ENCODE measurements at regions not wholly inside any gene's neighbourhood (a gene's known extent, or its start where the extent isn't known, plus 50 kb on each side); places are given as distances from the start of the nearest gene placed in this dataset.

DNA sequence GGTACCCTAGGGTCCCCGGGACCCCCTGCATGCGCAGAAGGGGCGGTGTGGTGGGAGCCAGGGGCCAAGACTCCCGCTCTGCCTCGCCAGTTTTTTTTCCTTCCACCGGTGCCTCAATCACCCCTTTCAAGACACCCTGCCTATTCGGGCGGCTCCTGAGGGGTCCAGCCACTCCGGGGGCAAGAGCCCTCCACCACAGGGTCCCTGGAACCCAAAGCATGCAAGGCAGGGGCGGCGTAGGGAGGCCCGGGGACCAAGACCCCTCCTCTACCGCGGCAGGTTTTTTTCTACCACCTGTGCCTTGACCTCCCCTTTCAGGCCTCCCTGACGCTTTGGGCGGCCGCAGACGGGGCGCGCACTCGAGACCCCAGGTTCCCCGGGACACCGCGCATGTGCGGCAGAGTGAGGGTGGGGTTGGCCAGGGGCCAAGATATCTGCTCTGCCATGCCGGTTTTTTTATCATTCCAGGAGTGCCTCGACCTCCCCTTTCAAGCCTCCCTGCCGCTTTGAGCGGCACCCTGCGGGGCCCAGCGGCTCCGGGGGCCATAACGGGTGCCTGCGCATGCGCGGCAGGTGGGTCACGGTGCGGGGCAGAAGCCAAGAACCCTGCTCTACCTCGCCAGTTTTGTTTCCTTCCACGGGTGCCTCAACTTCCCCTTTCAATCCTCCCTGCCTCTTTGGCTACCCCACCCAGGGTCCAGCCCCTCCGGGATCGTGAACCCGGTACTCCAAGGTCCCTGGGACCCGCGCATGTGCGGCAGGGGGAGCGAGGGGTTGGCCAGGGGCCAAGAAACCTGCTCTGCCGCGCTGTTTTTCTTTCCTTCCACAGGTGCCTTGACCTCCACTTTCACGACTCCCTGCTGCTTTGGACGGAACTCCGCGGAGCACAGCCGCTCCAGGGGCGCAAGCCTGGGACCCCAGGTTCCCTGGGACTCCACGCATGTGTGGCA lies 328.1 kb downstream of the ALG10 start:
- Histone ChIP-seq H3K9me3 (peaks cover 3 to 14% of the 10 kb centered on the region in 2 donors), H3K36me3 (no peaks in the 10 kb centered on the region), H3K4me1 (no peaks in the 10 kb centered on the region), H3K4me3 (no peak overlapping the region), H3K27ac (no peak overlapping the region), H3K27me3 (no peaks in the 10 kb centered on the region)
- TF ChIP-seq CTCF (IDR thresholded peaks at IDR 0.05), result no peak
- DNase-seq (ENCODE audit: low spot score), result no peak

DNA sequence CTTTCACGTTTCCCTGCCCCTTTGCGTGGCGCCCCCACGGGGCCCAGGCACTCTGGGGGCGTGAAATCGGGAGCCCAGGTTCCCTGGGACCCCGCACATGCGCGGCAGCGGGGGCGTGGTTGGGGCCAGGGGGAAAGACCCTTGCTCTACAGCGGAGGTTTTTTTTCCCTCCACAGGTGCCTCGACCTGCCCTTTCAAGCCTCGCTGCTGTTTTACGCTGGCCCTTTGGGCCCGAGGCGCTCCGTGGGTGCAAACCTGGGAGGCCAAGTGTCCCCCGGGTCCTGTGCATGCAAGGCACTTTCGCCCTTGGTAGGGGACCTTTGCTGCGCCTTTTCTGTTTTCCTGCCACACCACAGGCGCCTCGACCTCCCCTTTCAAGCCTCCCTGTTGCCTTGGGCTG lies 329.8 kb downstream of the ALG10 start:
- H3K9me3 ChIP-seq, result peaks cover 4 to 14% of the 10 kb centered on the region in 2 donors
- H3K36me3 ChIP-seq, result no peaks in the 10 kb centered on the region
- no peak overlapping the region for H3K4me3 ChIP-seq
- DNase-seq (ENCODE audit: low spot score), result no peak
- TF ChIP-seq CTCF (IDR thresholded peaks at IDR 0.05), result no peak
- no peaks in the 10 kb centered on the region for H3K4me1 ChIP-seq
- no peak overlapping the region for H3K27ac ChIP-seq
- no peaks in the 10 kb centered on the region for H3K27me3 ChIP-seq

GRCh38 chr12:34354239-34355200 lies 332.2 kb downstream of the ALG10 start:
- H3K36me3 ChIP-seq, result no peaks in the 10 kb centered on the region
- H3K4me1 ChIP-seq, result no peaks in the 10 kb centered on the region
- TF ChIP-seq CTCF (IDR thresholded peaks at IDR 0.05), result no peak
- no peak for DNase-seq (ENCODE audit: low spot score)
- H3K4me3 ChIP-seq, result no peak overlapping the region
- H3K9me3 ChIP-seq, result peaks cover 4 to 11% of the 10 kb centered on the region in 2 donors
- H3K27ac ChIP-seq, result no peak overlapping the region
- H3K27me3 ChIP-seq, result no peaks in the 10 kb centered on the region

DNA sequence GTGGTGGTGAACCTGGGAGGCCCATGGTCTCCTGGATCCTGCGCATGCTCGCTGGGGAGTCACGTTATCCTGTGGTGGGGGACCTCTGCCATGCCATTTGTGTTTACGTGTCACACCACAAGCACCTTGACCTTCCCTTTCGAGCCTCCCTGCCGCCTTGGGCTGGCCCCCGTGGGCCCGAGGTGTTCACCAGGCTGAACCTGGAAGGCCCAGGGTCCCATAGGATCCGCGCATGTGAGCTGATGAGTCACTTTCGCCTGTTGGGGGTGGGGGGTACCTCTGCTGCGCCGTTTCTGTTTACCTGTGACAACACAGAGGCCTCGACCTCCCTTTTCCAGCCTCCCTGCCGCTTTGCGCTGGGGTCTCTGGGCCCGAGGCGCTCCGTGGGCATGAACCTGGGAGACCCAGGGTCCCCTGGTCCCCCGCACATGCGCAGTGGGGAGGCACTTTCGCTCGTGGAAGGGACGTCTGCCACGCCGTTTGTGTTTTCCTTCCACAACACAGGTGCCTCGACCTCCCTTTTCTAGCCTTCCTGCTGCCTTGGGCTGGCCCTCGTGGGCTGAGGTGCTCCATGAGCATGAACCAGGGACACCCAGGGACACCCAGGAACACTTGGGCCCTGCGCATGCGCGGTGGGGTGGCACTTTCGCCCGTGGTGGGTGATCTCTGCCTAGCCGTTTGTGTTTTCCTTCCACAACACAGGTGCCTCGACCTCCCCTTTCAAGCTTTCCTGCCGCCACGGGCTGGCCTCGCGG lies 334.1 kb downstream of the ALG10 start:
- peaks cover 4 to 14% of the 10 kb centered on the region in 2 donors for H3K9me3 ChIP-seq
- no peak for TF ChIP-seq CTCF (IDR thresholded peaks at IDR 0.05)
- no peaks in the 10 kb centered on the region for H3K4me1 ChIP-seq
- no peak overlapping the region for H3K4me3 ChIP-seq
- no peaks in the 10 kb centered on the region for H3K36me3 ChIP-seq
- no peaks in the 10 kb centered on the region for H3K27me3 ChIP-seq
- H3K27ac ChIP-seq, result no peak overlapping the region
- no peak for DNase-seq (ENCODE audit: low spot score)

DNA sequence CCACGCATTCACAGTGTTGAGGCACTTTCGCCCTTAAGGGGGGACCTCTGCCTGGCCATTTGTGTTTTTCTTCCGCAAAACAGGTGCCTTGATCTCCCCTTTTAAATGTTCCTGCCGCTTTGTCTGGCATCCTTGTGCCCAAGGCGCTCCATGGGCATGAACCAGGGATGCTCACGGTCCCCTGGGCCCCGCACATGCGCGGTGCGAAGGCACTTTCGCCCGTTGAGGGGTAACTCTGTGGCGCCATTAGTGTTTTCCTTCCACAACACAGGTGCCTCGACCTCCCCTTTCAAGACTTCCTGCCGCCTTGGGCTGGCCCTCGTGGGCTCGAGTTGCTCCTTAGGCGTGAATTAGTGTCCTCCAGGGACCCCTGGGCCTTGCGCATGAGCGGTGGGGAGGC lies 335.5 kb downstream of the ALG10 start:
- Histone ChIP-seq H3K9me3 (peaks cover 4 to 17% of the 10 kb centered on the region in 2 donors), H3K27ac (no peak overlapping the region), H3K36me3 (no peaks in the 10 kb centered on the region), H3K4me1 (no peaks in the 10 kb centered on the region), H3K27me3 (no peaks in the 10 kb centered on the region), H3K4me3 (no peak overlapping the region)
- TF ChIP-seq CTCF (IDR thresholded peaks at IDR 0.05), result no peak
- no peak for DNase-seq (ENCODE audit: low spot score)

Data from right atrium auricular region (tissue), 2 donors.